Keratinocyte (primary cell): ENCODE measurements at regions not wholly inside any gene's neighbourhood (a gene's known extent, or its start where the extent isn't known, plus 50 kb on each side); places are given as distances from the start of the nearest gene placed in this dataset.

Source experiments
- DNase-seq: peaks from one replicate; pipeline ENCODE4 v3.0.0-alpha.2; 2011; ENCODE audit warnings: low read depth, missing footprints, low spot score
- FAIRE-seq: peaks from 2 replicates; lab custom pipeline; 2011; peaks lifted over from hg19 to GRCh38; lab: Jason Lieb, UNC
- H2AFZ ChIP-seq: 2 replicates; pipeline ENCODE4 v1.6.0; 2012; ENCODE audit warnings: low read length, control low read depth, inconsistent platforms; ENCODE audit not compliant: control insufficient read depth
- H3K27ac ChIP-seq: 2 replicates; pipeline ENCODE4 v1.5.1; 2011; ENCODE audit warnings: low read length; ENCODE audit not compliant: control insufficient read depth, insufficient read depth
- H3K27me3 ChIP-seq: 3 replicates; pipeline ENCODE4 v1.6.0; 2011; ENCODE audit warnings: low read length; ENCODE audit not compliant: control insufficient read depth, insufficient read depth; ENCODE audit errors: extremely low read depth
- H3K36me3 ChIP-seq, 2 experiments: 2 replicates in 1 of 2; 3 replicates in 1 of 2; pipeline ENCODE4 v1.5.1; 2011; ENCODE audit warnings: low read length in 2 of 2, mild to moderate bottlenecking in 1 of 2; ENCODE audit not compliant: control insufficient read depth in 2 of 2, insufficient read depth in 2 of 2; ENCODE audit errors: extremely low read depth in 1 of 2
- H3K4me1 ChIP-seq: 3 replicates; pipeline ENCODE4 v1.5.1; 2011; ENCODE audit warnings: low read length; ENCODE audit not compliant: control insufficient read depth, insufficient read depth; ENCODE audit errors: extremely low read depth
- H3K4me2 ChIP-seq: 3 replicates; pipeline ENCODE4 v1.6.0; 2011; ENCODE audit warnings: low read depth, low read length; ENCODE audit not compliant: control insufficient read depth, insufficient read depth; ENCODE audit errors: extremely low read depth
- H3K4me3 ChIP-seq, 3 experiments: fragments of 200-600 bp in 1 of 3; sonication (generic) in 1 of 3; 2 replicates in 2 of 3; 3 replicates in 1 of 3; pipeline ENCODE4 v1.5.1; 2011 to 2016; ENCODE audit warnings: low read length in 3 of 3, mild to moderate bottlenecking in 3 of 3, control low read depth in 2 of 3, inconsistent platforms in 1 of 3, low read depth in 1 of 3, mixed read lengths in 1 of 3, mixed run types in 1 of 3, moderate library complexity in 1 of 3; ENCODE audit not compliant: control insufficient read depth in 2 of 3, insufficient read depth in 2 of 3; ENCODE audit errors: extremely low read depth in 1 of 3
- H3K79me2 ChIP-seq: 2 replicates; pipeline ENCODE4 v1.6.0; 2012; ENCODE audit warnings: low read length; ENCODE audit not compliant: control insufficient read depth, insufficient read depth
- H3K9ac ChIP-seq: 3 replicates; pipeline ENCODE4 v1.6.0; 2011; ENCODE audit warnings: low read length; ENCODE audit not compliant: control insufficient read depth, insufficient read depth; ENCODE audit errors: extremely low read depth
- H3K9me1 ChIP-seq: 3 replicates; pipeline ENCODE4 v1.6.0; 2011; ENCODE audit warnings: low read length; ENCODE audit not compliant: control insufficient read depth, insufficient read depth; ENCODE audit errors: extremely low read depth
- H3K9me3 ChIP-seq: 2 replicates; pipeline ENCODE4 v1.5.1; 2012; ENCODE audit warnings: low read depth, low read length; ENCODE audit not compliant: control insufficient read depth
- H4K20me1 ChIP-seq: 3 replicates; pipeline ENCODE4 v1.6.0; 2011; ENCODE audit warnings: low read length; ENCODE audit not compliant: control insufficient read depth, insufficient read depth; ENCODE audit errors: extremely low read depth
- EZH2 ChIP-seq: IDR thresholded peaks from one replicate; pipeline ENCODE4 v1.6.1; 2012; ENCODE audit warnings: inconsistent platforms, mild to moderate bottlenecking, low read length, moderate library complexity
- dilution Hi-C: fragments of 300-500 bp; cut with MboI; formaldehyde crosslinking; loops from one replicate; pipeline ENCODE4 v1.7.0; 2020; ENCODE audit warnings: low sequenced_read_pairs; ENCODE audit not compliant: extremely low pct_ligation_motif_present
- TF ChIP-seq, protein P1 (sequence below), 3 experiments: IDR thresholded peaks in 1 of 3; conservative IDR thresholded peaks in 1 of 3; optimal IDR thresholded peaks in 1 of 3; 2 replicates in 2 of 3; 3 replicates in 1 of 3; pipeline versions ENCODE3 to v1.5.1; 2011; ENCODE audit warnings: low read length in 3 of 3, mild to moderate bottlenecking in 3 of 3, moderate library complexity in 2 of 3, control low read depth in 1 of 3, inconsistent platforms in 1 of 3; ENCODE audit not compliant: insufficient read depth in 2 of 3; ENCODE audit errors: extremely low read depth in 1 of 3

DNA sequence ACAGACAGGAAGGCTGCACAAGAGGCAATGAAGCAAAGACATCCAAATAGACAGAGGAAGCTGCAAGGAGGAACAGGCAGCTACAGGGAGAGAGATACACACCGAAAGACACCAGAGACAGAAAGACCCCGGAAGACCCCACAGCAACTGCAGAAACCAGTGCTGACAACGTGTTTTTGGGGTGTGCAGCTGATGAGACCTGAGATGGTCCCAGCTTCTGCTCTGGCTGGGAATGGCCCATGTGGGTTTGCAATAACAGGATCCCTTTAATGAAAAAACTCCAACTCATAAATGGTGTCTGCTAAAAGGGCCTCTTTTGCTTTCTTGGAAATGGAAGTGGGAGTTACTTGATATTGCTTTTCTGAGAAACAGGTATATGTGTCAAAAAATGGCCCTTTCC is 101.5 kb upstream of the CDH11 start:
- H3K4me3 ChIP-seq, result no peak overlapping the region
- TF ChIP-seq EZH2, result no peak
- TF ChIP-seq, protein P1, sequence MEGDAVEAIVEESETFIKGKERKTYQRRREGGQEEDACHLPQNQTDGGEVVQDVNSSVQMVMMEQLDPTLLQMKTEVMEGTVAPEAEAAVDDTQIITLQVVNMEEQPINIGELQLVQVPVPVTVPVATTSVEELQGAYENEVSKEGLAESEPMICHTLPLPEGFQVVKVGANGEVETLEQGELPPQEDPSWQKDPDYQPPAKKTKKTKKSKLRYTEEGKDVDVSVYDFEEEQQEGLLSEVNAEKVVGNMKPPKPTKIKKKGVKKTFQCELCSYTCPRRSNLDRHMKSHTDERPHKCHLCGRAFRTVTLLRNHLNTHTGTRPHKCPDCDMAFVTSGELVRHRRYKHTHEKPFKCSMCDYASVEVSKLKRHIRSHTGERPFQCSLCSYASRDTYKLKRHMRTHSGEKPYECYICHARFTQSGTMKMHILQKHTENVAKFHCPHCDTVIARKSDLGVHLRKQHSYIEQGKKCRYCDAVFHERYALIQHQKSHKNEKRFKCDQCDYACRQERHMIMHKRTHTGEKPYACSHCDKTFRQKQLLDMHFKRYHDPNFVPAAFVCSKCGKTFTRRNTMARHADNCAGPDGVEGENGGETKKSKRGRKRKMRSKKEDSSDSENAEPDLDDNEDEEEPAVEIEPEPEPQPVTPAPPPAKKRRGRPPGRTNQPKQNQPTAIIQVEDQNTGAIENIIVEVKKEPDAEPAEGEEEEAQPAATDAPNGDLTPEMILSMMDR (optimal IDR thresholded peaks at IDR 0.05 in 1 of 3, IDR thresholded peaks at IDR 0.05 in 1 of 3, conservative IDR thresholded peaks at IDR 0.05 in 1 of 3; ENCODE audit: extremely low read depth in 1 of 3, insufficient read depth in 2 of 3, low read length in 3 of 3), result no peak
- dilution Hi-C loops, result no loop called here

DNA sequence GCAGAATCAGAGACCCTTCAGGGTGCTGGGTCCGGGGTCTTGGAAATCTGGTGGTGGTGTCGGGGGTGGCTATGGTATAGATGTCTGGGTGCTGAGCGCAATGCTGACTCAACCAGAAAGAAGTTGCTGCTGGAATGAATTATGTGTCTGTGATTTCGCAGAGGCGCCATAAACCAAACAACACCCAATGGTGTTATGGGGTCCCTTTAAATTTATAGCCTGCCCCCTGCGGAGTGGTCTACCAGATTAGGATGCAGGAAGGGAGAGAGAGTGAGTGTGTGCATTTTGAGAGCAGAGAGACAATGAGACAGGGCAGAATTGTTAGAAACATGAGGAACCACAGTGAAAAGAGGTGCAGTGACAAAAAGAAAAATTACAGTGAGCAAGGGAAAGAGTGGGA is 100.7 kb upstream of the CDH11 start:
- no peaks in the 10 kb centered on the region for H3K4me1 ChIP-seq
- H2AFZ ChIP-seq, result no peak overlapping the region
- H4K20me1 ChIP-seq, result no peaks in the 10 kb centered on the region
- FAIRE-seq (no peak), DNase-seq (no peak)
- TF ChIP-seq EZH2, result no peak
- TF ChIP-seq, protein P1 (optimal IDR thresholded peaks at IDR 0.05 in 1 of 3, IDR thresholded peaks at IDR 0.05 in 1 of 3, conservative IDR thresholded peaks at IDR 0.05 in 1 of 3; ENCODE audit: extremely low read depth in 1 of 3, insufficient read depth in 2 of 3, low read length in 3 of 3), result no peak
- dilution Hi-C loops, result no loop called here
- H3K79me2 ChIP-seq, result no peaks in the 10 kb centered on the region
- H3K27me3 ChIP-seq, result no peaks in the 10 kb centered on the region
- no peaks in the 10 kb centered on the region for H3K9me1 ChIP-seq
- H3K27ac ChIP-seq, result no peak overlapping the region
- H3K4me2 ChIP-seq, result no peak overlapping the region
- no peak overlapping the region for H3K9ac ChIP-seq
- H3K4me3 ChIP-seq, result no peak overlapping the region
- H3K36me3 ChIP-seq, result no peaks in the 10 kb centered on the region
- H3K9me3 ChIP-seq, result no peaks in the 10 kb centered on the region

More for the DNA sequence above, 101.5 kb upstream of the CDH11 start:
- no peak overlapping the region for H2AFZ ChIP-seq
- no peak overlapping the region for H3K9ac ChIP-seq
- no peak for DNase-seq
- no peaks in the 10 kb centered on the region for H3K9me3 ChIP-seq
- H4K20me1 ChIP-seq, result no peaks in the 10 kb centered on the region
- FAIRE-seq, result no peak
- H3K4me1 ChIP-seq, result no peaks in the 10 kb centered on the region
- no peaks in the 10 kb centered on the region for H3K9me1 ChIP-seq
- H3K36me3 ChIP-seq, result no peaks in the 10 kb centered on the region
- no peak overlapping the region for H3K4me2 ChIP-seq
- H3K27me3 ChIP-seq, result no peaks in the 10 kb centered on the region
- H3K79me2 ChIP-seq, result no peaks in the 10 kb centered on the region
- H3K27ac ChIP-seq, result no peak overlapping the region
